ENCODE measurements at regions not wholly inside any gene's neighbourhood (a gene's known extent, or its start where the extent isn't known, plus 50 kb on each side); places are given as distances from the start of the nearest gene placed in this dataset.

- TF ChIP-seq, protein P1, sequence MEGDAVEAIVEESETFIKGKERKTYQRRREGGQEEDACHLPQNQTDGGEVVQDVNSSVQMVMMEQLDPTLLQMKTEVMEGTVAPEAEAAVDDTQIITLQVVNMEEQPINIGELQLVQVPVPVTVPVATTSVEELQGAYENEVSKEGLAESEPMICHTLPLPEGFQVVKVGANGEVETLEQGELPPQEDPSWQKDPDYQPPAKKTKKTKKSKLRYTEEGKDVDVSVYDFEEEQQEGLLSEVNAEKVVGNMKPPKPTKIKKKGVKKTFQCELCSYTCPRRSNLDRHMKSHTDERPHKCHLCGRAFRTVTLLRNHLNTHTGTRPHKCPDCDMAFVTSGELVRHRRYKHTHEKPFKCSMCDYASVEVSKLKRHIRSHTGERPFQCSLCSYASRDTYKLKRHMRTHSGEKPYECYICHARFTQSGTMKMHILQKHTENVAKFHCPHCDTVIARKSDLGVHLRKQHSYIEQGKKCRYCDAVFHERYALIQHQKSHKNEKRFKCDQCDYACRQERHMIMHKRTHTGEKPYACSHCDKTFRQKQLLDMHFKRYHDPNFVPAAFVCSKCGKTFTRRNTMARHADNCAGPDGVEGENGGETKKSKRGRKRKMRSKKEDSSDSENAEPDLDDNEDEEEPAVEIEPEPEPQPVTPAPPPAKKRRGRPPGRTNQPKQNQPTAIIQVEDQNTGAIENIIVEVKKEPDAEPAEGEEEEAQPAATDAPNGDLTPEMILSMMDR (IDR thresholded peaks at IDR 0.05) = no peak
- TF ChIP-seq POLR2A (IDR thresholded peaks at IDR 0.05) (no peak), EP300 (IDR thresholded peaks at IDR 0.05) (no peak)
These were observed 231.0 kb upstream of the PPP2R2D start for GRCh38 chr10:131669838-131670237.
